Ascending aorta (tissue), 2 donors: ENCODE measurements at regions not wholly inside any gene's neighbourhood (a gene's known extent, or its start where the extent isn't known, plus 50 kb on each side); places are given as distances from the start of the nearest gene placed in this dataset.
"Not testable (repeated sequence)": the region's sequence is repeated elsewhere in the genome, so short reads cannot be mapped to it uniquely, and the experiment has no call there.

Source experiments
- DNase-seq, 2 donors: peaks; one replicate each; pipeline ENCODE4 v3.0.0-alpha.2; 2019; ENCODE audit warnings: low spot score in 2 of 2
- H3K27ac ChIP-seq, 2 donors: fragments of 200-600 bp; sonication (generic); one replicate each; pipeline ENCODE4 v1.5.1; 2016 to 2017; ENCODE audit warnings: mild to moderate bottlenecking in 1 of 2
- H3K27me3 ChIP-seq: fragments of 200-600 bp; sonication (generic); one replicate; pipeline ENCODE4 v1.5.1; 2017
- H3K36me3 ChIP-seq, 2 donors: fragments of 200-600 bp; sonication (generic); one replicate each; pipeline ENCODE4 v1.5.1; 2016
- H3K4me1 ChIP-seq, 2 donors: fragments of 200-600 bp; sonication (generic); one replicate each; pipeline ENCODE4 v1.5.1; 2016 to 2017; ENCODE audit warnings: mild to moderate bottlenecking in 1 of 2
- H3K4me3 ChIP-seq, 2 donors: fragments of 200-600 bp; sonication (generic); one replicate each; pipeline ENCODE4 v1.5.1; 2016 to 2017; ENCODE audit warnings: mild to moderate bottlenecking in 1 of 2
- H3K9me3 ChIP-seq, 2 donors: fragments of 200-600 bp; sonication (generic); one replicate each; pipeline ENCODE4 v1.5.1; 2016
- intact Hi-C: fragments of 100-400 bp; cut with DNase I; formaldehyde crosslinking; loops from one replicate; pipeline ENCODE4 v1.15.1; 2023
- TF ChIP-seq, protein P1 (sequence below), 3 experiments: fragments of 200-600 bp in 2 of 3; fragments of 450-650 bp in 1 of 3; sonication (generic) in 2 of 3; IDR thresholded peaks; one replicate each; pipeline ENCODE4 v1.5.1; 2016 to 2019; ENCODE audit warnings: antibody characterized with exemption in 3 of 3, mild to moderate bottlenecking in 1 of 3, moderate library complexity in 1 of 3

DNA sequence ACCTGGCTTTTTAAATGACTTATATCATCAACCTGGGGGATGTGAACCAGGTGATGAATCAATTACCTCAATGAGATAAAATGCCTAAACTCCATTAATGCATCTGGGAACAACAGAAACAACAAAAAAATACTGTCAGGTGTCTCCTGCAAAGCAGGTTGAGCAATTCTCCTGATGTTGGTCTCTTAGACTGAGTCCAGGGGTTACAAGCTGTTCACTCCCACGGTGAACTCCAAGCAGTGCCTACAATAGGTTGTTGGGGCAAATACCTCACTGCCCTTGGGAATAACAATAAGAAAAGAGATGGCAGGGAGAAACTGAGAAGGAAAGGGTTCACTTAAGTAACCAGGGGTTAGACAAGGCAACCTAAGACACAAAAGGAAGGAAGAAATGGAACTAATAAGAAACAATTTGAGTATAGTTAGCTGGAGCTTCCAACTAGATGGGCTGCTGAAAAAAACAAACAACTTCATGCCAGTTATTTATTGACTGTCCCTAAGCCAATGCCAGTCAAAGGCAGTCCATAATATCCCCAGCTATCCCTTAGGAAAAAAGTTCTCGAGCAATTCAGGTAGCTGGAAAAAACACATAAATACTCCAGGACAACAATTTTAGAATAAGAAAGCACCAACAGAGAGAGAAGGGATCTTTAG lies 97.6 kb upstream of the MAGI3 start:
- Histone ChIP-seq H3K9me3 (no peaks in the 10 kb centered on the region), H3K4me1 (no peaks in the 10 kb centered on the region), H3K27me3 (no peaks in the 10 kb centered on the region), H3K27ac (no peak overlapping the region), H3K36me3 (no peaks in the 10 kb centered on the region), H3K4me3 (no peak overlapping the region)
- TF ChIP-seq, protein P1, sequence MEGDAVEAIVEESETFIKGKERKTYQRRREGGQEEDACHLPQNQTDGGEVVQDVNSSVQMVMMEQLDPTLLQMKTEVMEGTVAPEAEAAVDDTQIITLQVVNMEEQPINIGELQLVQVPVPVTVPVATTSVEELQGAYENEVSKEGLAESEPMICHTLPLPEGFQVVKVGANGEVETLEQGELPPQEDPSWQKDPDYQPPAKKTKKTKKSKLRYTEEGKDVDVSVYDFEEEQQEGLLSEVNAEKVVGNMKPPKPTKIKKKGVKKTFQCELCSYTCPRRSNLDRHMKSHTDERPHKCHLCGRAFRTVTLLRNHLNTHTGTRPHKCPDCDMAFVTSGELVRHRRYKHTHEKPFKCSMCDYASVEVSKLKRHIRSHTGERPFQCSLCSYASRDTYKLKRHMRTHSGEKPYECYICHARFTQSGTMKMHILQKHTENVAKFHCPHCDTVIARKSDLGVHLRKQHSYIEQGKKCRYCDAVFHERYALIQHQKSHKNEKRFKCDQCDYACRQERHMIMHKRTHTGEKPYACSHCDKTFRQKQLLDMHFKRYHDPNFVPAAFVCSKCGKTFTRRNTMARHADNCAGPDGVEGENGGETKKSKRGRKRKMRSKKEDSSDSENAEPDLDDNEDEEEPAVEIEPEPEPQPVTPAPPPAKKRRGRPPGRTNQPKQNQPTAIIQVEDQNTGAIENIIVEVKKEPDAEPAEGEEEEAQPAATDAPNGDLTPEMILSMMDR (IDR thresholded peaks at IDR 0.05): no peak
- intact Hi-C loops: no loop called here
- no peak for DNase-seq

DNA sequence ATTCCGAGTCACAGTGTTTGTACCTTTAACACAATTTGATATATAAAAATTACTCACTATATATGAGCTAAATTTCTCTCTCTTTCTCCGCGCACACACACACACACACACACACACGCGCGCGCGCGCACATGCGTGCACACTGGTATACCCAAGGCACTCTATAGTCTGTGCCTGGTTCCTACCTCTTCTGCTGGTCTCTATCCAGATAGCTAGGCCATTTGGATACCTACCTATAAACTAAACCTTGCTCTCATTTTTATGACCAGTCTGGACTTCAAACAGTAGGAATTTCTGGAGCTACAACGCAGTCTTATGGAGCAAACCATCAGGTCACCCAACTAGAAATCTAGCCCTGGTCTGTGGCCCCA lies 97.1 kb upstream of the MAGI3 start:
- intact Hi-C loops: no loop called here
- Histone ChIP-seq H3K4me1 (no peaks in the 10 kb centered on the region), H3K9me3 (no peaks in the 10 kb centered on the region), H3K4me3 (no peak overlapping the region), H3K36me3 (no peaks in the 10 kb centered on the region), H3K27ac (no peak overlapping the region), H3K27me3 (no peaks in the 10 kb centered on the region)
- TF ChIP-seq, protein P1 (IDR thresholded peaks at IDR 0.05): no peak
- no peak for DNase-seq

DNA sequence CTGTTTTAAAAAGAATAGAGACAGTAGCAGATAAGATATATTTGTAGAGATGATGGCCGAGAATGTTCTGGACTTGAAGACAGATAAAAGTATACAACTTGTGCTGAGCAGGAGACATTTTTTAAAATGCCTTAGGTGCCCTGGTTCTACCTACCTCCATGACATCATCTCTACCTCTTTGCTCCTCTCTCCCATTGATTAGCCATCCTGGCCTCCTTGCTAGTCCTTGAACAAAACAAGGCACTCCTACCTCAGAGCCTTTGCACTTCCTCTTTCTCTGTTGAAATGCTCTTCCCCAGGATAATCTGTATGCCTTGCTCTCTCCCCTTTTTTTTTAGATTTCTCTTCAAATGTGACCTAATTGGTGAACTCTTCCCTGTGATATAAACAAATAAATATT lies 92.6 kb upstream of the MAGI3 start:
- Histone ChIP-seq H3K4me1 (no peaks in the 10 kb centered on the region), H3K4me3 (no peak overlapping the region), H3K9me3 (no peaks in the 10 kb centered on the region), H3K27ac (no peak overlapping the region), H3K27me3 (no peaks in the 10 kb centered on the region), H3K36me3 (no peaks in the 10 kb centered on the region)
- intact Hi-C loops: no loop called here
- no peak for DNase-seq
- TF ChIP-seq, protein P1 (IDR thresholded peaks at IDR 0.05): no peak

DNA sequence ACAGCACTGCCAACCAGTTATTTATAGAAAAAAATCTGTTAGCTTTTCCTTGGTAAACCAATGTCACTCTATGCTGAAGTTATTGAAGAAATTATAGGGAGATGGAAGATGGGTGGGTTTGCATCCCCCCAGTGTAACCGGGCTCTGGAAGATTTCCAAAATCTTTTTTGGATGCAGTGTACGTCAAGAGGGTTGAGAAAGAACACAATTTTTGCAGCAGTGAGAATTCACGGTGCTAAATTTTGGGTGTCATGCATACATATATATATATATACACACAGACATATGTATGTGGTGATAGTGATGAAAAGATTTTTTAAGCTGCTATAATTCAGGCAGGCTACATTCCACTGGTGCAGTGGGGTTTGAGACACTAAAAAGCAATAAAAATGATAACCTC lies 91.4 kb upstream of the MAGI3 start:
- H3K27me3 ChIP-seq: no peaks in the 10 kb centered on the region
- TF ChIP-seq, protein P1 (IDR thresholded peaks at IDR 0.05): no peak
- DNase-seq: no peak
- H3K27ac ChIP-seq: no peak overlapping the region
- no peaks in the 10 kb centered on the region for H3K9me3 ChIP-seq
- H3K4me3 ChIP-seq: no peak overlapping the region
- intact Hi-C loops: no loop called here
- no peaks in the 10 kb centered on the region for H3K4me1 ChIP-seq
- no peaks in the 10 kb centered on the region for H3K36me3 ChIP-seq

DNA sequence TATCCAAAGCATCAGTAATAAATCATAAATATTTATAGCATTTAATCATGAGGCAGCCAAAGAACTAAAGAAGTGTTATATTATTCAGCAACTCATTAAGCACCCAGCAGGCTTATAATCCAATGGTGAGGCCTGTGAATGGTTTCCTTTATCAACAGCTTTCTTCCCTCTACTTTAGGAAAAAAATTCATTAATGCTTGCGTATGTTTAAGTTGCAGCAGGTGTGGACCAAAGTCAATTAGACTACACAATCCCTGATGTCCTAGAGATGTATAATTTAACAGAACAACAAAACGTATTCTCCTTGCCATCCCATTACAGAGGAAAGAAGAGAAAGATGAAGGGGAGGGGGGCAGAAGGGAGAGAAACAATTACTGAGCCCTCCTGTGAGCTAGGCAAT lies 87.7 kb upstream of the MAGI3 start:
- intact Hi-C loops: no loop called here
- no peak overlapping the region for H3K27ac ChIP-seq
- H3K4me3 ChIP-seq: no peak overlapping the region
- DNase-seq: no peak
- H3K9me3 ChIP-seq: no peaks in the 10 kb centered on the region
- no peaks in the 10 kb centered on the region for H3K36me3 ChIP-seq
- no peaks in the 10 kb centered on the region for H3K4me1 ChIP-seq
- TF ChIP-seq, protein P1 (IDR thresholded peaks at IDR 0.05): no peak
- H3K27me3 ChIP-seq: no peaks in the 10 kb centered on the region

DNA sequence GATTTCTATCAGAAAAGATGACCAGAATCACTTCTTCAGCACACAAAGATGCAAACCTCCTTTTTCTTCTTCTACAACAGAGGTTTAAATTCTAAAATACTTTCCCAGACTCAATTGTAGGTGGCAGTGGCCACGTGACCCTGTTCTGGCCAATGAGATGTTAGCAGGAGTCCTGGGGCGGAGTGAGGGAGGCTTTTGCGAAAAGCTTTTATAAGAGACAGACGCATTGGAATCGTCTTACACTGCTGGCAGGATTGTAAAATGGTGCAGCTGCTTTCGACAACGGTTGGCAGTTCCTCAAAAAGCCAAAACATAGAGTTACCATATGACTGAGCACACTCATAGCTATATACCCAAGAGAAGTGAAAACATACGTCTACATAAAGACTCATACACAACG lies 87.0 kb upstream of the MAGI3 start:
- H3K4me1 ChIP-seq: no peaks in the 10 kb centered on the region
- intact Hi-C loops: no loop called here
- TF ChIP-seq, protein P1 (IDR thresholded peaks at IDR 0.05): no peak

DNA sequence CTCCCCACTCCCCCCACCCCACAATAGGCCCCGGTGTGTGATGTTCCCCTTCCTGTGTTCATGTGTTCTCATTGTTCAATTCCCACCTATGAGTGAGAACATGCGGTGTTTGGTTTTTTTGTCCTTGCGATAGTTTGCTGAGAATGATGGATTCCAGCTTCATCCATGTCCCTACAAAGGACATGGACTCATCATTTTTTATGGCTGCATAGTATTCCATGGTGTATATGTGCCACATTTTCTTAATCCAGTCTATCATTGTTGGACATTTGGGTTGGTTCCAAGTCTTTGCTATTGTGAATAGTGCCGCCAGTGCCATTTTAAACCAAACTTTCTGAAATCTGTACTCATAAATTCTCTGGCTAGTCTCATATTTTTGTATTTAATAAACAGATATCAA lies 85.3 kb upstream of the MAGI3 start:
- H3K36me3 ChIP-seq, H3K9me3 ChIP-seq, H3K27ac ChIP-seq, H3K4me1 ChIP-seq, intact Hi-C loops, DNase-seq, H3K4me3 ChIP-seq, H3K27me3 ChIP-seq: not testable (repeated sequence)

More for the DNA sequence above, 87.0 kb upstream of the MAGI3 start:
- H3K36me3 ChIP-seq: no peaks in the 10 kb centered on the region
- no peaks in the 10 kb centered on the region for H3K9me3 ChIP-seq
- no peaks in the 10 kb centered on the region for H3K27me3 ChIP-seq
- no peak overlapping the region for H3K27ac ChIP-seq
- no peak for DNase-seq
- H3K4me3 ChIP-seq: no peak overlapping the region
